SK-N-SH treated with all-trans-retinoic acid at 6 μM for 48 hours (cell line): ENCODE measurements at regions not wholly inside any gene's neighbourhood (a gene's known extent, or its start where the extent isn't known, plus 50 kb on each side); places are given as distances from the start of the nearest gene placed in this dataset.

Source experiments
- BACH2 ChIP-seq: fragments of 250-450 bp; sonication (Bioruptor Pico); IDR thresholded peaks from 2 replicates; pipeline ENCODE4 v1.9.0; 2021; ENCODE audit warnings: mild to moderate bottlenecking, borderline replicate concordance
- CSRNP3 ChIP-seq: fragments of 250-450 bp; sonication (Bioruptor Pico); IDR thresholded peaks from 2 replicates; pipeline ENCODE4 v1.5.1; 2021; ENCODE audit warnings: mild to moderate bottlenecking, moderate library complexity
- ESRRG ChIP-seq: fragments of 250-450 bp; sonication (Bioruptor Pico); IDR thresholded peaks from 2 replicates; pipeline ENCODE4 v1.6.1; 2021; ENCODE audit warnings: mild to moderate bottlenecking
- GLIS3 ChIP-seq: fragments of 250-450 bp; sonication (Bioruptor Pico); IDR thresholded peaks from 2 replicates; pipeline ENCODE4 v1.5.0; 2020; ENCODE audit warnings: mild to moderate bottlenecking, moderate library complexity
- ISL1 ChIP-seq: fragments of 250-450 bp; sonication (Bioruptor Pico); IDR thresholded peaks from 2 replicates; pipeline ENCODE4 v2.1.2; 2022; ENCODE audit warnings: mild to moderate bottlenecking, moderate library complexity
- SNAI2 ChIP-seq: fragments of 250-450 bp; sonication (Bioruptor Pico); IDR thresholded peaks from 2 replicates; pipeline ENCODE4 v1.5.0; 2020; ENCODE audit warnings: mild to moderate bottlenecking, moderate library complexity
- ZFP3 ChIP-seq: fragments of 250-450 bp; sonication (Bioruptor Pico); IDR thresholded peaks from 2 replicates; pipeline ENCODE4 v1.5.0; 2020; ENCODE audit warnings: mild to moderate bottlenecking, moderate library complexity
- ZFP30 ChIP-seq: fragments of 450-650 bp; formaldehyde crosslinking; IDR thresholded peaks from 2 replicates; pipeline ENCODE4 v1.5.0; 2022; ENCODE audit warnings: mild to moderate bottlenecking, moderate library complexity
- ZNF565 ChIP-seq: fragments of 450-650 bp; formaldehyde crosslinking; conservative IDR thresholded peaks from 2 replicates; pipeline ENCODE4 v1.5.0; 2020; ENCODE audit warnings: low read depth, mild to moderate bottlenecking, moderate library complexity
- ZNF70 ChIP-seq: fragments of 450-650 bp; formaldehyde crosslinking; IDR thresholded peaks from 2 replicates; pipeline ENCODE4 v1.5.0; 2020; ENCODE audit warnings: mild to moderate bottlenecking, moderate library complexity
- ZNF8 ChIP-seq: fragments of 450-650 bp; formaldehyde crosslinking; IDR thresholded peaks from 2 replicates; pipeline ENCODE4 v1.5.0; 2020; ENCODE audit warnings: mild to moderate bottlenecking, moderate library complexity
- TF ChIP-seq, protein P1 (sequence below): fragments of 250-450 bp; sonication (Bioruptor Pico); IDR thresholded peaks from 2 replicates; pipeline ENCODE4 v1.8.0; 2020; ENCODE audit warnings: mild to moderate bottlenecking, moderate library complexity, borderline replicate concordance
- TF ChIP-seq, protein P2 (sequence below): fragments of 250-450 bp; sonication (Bioruptor Pico); IDR thresholded peaks from 2 replicates; pipeline ENCODE4 v1.5.1; 2020; ENCODE audit warnings: low read depth, mild to moderate bottlenecking, moderate library complexity

DNA sequence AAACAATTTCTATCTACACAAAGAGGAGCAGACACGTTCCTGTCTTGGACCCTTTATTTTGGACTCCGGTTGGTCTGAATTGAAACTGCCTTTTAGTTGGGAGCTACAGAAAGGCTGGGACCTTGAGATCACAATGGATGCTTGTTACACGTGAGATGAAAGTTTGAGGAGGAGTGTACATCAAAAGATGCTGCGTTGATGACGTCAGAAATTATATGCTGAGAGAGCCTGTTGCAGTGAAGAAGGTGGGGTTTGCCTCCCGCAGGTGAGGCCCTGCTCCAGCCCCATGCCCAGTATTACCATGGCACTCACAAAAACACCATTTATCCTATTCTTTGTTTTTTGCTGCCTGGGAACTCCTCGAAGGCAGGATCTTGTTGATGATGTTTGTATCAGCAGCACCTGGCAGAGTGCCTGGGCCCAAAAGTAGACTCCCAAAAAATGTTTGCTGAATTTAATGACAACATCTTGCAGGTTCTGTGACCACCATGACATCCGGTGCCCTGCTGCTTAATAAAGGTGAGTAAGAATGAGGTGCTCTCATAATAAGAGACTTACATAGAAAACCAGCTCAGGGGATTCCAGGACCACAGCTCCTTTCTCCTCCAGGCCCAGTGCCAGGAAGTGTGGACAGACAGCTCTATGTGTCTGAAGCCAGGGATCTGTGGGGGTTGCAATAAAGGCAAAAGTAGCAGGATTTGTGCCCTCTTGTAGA lies 136.1 kb upstream of the UBE2E1 start:
- no peak for TF ChIP-seq ZFP30
- TF ChIP-seq, protein P1, sequence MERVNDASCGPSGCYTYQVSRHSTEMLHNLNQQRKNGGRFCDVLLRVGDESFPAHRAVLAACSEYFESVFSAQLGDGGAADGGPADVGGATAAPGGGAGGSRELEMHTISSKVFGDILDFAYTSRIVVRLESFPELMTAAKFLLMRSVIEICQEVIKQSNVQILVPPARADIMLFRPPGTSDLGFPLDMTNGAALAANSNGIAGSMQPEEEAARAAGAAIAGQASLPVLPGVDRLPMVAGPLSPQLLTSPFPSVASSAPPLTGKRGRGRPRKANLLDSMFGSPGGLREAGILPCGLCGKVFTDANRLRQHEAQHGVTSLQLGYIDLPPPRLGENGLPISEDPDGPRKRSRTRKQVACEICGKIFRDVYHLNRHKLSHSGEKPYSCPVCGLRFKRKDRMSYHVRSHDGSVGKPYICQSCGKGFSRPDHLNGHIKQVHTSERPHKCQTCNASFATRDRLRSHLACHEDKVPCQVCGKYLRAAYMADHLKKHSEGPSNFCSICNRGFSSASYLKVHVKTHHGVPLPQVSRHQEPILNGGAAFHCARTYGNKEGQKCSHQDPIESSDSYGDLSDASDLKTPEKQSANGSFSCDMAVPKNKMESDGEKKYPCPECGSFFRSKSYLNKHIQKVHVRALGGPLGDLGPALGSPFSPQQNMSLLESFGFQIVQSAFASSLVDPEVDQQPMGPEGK (CRISPR knock-in tag), result no peak
- TF ChIP-seq SNAI2 (CRISPR knock-in tag), result no peak
- TF ChIP-seq ZFP3 (CRISPR knock-in tag), result no peak
- TF ChIP-seq, protein P2, sequence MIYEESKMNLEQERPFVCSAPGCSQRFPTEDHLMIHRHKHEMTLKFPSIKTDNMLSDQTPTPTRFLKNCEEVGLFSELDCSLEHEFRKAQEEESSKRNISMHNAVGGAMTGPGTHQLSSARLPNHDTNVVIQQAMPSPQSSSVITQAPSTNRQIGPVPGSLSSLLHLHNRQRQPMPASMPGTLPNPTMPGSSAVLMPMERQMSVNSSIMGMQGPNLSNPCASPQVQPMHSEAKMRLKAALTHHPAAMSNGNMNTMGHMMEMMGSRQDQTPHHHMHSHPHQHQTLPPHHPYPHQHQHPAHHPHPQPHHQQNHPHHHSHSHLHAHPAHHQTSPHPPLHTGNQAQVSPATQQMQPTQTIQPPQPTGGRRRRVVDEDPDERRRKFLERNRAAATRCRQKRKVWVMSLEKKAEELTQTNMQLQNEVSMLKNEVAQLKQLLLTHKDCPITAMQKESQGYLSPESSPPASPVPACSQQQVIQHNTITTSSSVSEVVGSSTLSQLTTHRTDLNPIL (CRISPR knock-in tag), result no peak
- TF ChIP-seq ZNF8 (CRISPR knock-in tag), result no peak
- no peak for TF ChIP-seq ISL1
- TF ChIP-seq ZNF70 (CRISPR knock-in tag), result no peak
- no peak for TF ChIP-seq GLIS3 (CRISPR knock-in tag)
- no peak for TF ChIP-seq CSRNP3 (CRISPR knock-in tag)
- no peak for TF ChIP-seq ESRRG (CRISPR knock-in tag)
- TF ChIP-seq BACH2 (CRISPR knock-in tag), result no peak
- no peak for TF ChIP-seq ZNF565 (CRISPR knock-in tag)
